ENCODE measurements at regions not wholly inside any gene's neighbourhood (a gene's known extent, or its start where the extent isn't known, plus 50 kb on each side); places are given as distances from the start of the nearest gene placed in this dataset.
"Not testable (repeated sequence)": the region's sequence is repeated elsewhere in the genome, so short reads cannot be mapped to it uniquely, and the experiment has no call there.

DNA sequence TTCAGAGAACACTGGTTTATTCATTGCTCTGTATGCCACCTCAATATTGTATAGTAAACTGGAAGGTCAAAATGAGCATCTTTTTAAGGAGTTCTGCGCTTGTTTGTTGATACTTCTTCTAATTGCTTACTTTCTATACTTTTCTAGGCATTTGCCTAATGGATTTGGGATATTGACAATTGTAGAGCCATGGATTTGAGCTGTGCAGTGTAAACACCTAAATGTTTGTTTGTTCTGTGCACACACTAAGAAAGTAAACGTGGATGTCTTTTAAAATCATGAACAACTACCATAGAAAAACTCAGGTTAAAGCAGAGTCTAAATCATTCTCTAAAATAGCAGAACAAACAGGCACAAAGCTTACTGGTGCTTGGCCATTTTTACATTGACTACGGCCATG is 436.6 kb upstream of the GBE1 start:
- in situ Hi-C loops (cut with HindIII; ENCODE audit: low sequenced_read_pairs) = no loop called here

DNA sequence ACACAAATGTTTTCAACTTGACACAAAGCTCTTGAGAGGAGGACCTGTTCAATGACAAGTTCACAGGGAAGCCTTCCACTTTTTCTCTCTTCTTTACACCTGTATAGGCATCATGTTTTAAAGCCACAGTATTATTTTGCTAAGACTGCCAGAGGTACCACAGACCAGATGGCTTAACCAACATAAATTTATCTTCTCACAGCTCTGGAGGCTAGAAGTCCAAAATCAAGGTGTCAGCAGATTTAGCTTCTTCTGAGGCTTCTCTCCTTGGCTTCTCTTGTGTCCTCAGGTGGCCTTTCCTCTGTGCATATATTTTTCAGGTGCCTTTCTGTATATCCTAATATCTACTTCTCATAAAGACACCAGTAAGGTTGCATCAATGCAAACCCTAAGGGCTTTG is 435.2 kb upstream of the GBE1 start:
- in situ Hi-C loops (cut with HindIII; ENCODE audit: low sequenced_read_pairs) = no loop called here

DNA sequence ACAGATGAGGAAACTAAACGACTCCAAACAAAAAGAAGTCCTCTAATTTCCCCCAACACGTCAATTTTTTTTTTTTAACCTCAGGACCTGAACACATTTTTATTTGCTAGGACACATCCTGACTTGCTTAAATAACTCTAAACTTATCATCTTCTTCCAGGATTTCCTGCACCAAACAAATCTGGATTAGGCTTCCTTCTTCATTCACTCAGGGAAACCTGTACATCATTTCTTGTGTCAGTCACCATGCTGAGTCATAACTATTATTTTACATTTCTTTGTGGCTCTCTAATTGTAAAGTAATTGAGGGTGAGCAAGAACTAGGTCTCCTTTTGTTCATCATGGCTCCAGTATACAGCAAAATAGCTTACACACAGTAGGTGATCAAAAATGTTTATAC is 433.4 kb upstream of the GBE1 start:
- in situ Hi-C loops (cut with HindIII; ENCODE audit: low sequenced_read_pairs) = no loop called here

DNA sequence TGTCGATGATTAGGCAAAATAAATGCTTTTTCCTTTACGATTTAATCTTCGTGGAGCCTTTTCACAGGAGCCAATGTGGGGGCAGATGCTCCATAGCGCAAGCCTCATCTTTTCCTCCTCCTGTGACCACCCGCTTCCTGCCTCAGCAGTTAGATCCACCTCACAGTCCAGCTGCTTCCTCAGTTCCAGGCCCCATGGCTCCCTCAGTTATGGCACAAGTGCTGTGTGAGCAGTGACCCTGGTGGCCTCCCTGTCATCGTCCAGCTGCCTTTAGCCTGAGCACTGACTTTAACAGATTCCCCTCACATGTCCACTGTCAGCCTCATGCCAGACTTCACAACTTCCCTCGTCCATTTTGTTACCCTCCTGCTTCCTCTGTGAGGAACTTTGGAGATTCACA is 424.6 kb upstream of the GBE1 start:
- in situ Hi-C loops (cut with HindIII; ENCODE audit: low sequenced_read_pairs) = no loop called here

DNA sequence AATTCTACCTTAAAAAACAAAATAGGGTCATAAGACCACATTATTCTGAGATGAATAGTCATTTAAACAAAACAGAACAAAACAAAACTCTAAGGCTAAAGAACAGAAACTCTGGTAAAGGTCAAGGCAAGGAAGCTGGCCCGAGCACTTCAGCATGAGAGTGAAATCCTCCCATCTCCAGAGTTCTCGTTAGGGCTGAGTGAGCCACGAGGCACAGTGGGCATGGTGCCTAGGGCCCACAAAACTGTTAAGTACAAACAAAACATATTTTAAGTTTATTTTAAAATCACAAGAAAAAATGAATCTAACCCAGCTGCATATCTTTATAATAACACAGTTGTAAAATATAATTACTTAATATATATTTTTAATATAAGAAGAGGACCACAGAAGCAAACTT is 417.8 kb upstream of the GBE1 start:
- in situ Hi-C loops (cut with HindIII; ENCODE audit: low sequenced_read_pairs) = no loop called here

DNA sequence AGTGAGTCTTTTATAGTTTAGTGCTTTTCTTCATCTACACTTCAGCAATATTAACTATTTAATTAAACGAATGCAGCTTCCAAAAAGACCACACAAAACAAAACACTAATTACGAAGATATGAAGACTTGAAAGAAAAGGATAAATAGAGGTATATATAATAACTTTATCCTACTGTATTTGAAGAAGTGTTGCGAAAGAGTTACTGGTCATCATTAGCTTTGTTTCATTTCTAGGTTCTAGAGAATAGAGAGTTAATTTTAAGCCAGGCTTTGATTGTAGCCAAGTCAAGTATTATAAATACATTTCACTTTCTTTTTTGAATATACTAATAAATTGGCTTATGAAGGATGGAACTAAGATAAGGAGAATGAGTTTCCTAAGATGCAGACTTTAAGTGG is 416.8 kb upstream of the GBE1 start:
- in situ Hi-C loops (cut with HindIII; ENCODE audit: low sequenced_read_pairs) = no loop called here

DNA sequence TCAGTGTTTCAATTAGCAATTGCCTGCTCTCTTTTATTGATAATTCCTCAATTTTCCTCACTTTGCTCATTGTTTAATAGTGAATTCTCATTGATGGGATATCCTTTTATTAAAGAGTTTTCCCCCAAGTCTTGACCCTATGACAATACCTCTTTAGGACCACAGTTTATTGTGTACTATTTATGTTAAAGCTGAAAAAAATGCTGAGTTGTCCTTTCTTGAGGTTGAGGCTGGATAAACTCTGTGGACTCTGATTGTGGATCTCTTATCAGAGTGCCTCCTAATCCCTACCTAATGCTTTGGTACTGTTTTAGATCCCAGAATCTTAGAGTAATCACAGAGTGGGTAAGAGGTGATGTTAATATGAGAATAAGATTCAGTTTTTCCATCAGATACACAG is 416.3 kb upstream of the GBE1 start:
- in situ Hi-C loops (cut with HindIII; ENCODE audit: low sequenced_read_pairs) = no loop called here

DNA sequence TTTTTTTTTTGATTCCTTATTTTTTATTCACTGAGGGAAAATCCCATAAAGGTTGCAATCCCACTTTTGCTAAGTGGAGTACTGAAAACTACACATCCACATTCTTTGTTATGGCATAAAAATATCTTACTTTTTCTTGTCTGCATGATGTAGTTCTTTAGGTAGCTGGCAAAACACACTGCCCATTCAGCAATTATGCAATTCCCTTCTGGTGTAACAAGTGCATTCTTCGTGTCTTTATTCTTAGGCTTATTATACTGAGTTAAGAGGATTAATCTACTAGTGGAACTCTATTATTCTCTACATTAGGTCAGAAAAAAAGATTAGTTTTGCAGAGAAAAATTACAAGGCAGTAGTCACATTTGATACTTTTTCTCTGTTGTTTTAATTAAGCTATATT is 403.8 kb upstream of the GBE1 start:
- in situ Hi-C loops (cut with HindIII; ENCODE audit: low sequenced_read_pairs) = no loop called here

DNA sequence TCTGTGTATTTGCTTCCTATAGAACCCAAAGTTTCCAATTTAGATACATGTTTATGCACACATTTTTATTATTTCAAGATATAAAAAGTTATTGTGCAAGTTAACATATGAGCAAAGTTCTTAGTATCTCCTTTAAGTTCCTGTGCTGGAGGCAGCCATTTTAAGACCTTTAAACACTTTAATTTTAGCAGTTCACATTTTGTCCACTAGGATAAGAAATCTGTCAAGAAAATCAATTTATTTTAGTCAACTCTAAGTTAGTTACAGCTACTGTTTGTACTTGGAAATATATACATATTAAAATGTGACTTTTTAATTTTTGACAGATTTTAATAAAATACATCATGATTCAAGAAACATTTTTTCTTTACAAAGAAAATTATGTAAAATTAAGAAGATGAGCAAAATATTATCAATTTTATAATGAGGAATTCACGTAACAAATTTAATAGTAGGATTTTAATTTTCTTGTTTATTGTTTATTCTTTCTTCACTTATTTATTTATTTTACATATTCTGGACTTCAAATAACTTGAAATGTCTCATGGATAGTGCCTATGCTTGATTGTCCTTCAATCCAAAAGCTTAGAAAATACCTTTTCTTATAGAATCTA is 402.6 kb upstream of the GBE1 start:
- in situ Hi-C loops (cut with HindIII; ENCODE audit: low sequenced_read_pairs) = no loop called here

DNA sequence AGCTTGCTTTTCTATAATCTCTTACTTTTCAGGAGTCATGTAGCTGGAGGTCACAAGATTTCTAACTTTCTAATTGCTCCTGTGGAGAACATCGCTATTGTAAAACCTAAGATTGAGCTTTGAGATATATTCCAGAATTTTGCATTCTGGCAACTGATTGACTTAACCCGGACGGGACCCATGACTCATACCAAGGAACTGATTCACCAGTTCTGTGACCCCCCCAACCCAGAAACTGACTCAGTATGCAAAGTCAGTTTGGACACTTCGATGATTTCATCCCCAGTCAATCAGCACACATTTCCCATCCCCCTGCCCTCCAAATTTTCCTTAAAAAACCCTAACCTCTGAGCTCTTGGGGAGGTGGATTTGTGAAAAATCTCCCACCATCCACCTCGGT is 396.5 kb upstream of the GBE1 start:
- in situ Hi-C loops (cut with HindIII; ENCODE audit: low sequenced_read_pairs) = no loop called here

DNA sequence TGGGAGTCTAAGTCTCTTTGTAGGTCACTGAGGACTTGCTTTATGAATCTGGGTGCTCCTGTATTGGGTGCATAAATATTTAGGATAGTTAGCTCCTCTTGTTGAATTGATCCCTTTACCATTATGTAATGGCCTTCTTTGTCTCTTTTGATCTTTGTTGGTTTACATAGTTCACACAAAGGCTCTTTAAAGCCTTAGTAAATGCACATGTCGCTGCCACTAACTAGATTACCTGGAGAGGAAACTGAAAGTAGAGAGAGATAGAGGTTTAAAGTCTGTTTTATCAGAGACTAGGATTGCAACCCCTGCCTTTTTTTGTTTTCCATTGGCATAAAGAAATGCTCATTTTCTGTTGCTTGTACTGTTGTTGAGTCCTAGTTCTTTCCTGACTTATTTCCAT is 392.4 kb upstream of the GBE1 start:
- in situ Hi-C loops (cut with HindIII; ENCODE audit: low sequenced_read_pairs) = not testable (repeated sequence)

DNA sequence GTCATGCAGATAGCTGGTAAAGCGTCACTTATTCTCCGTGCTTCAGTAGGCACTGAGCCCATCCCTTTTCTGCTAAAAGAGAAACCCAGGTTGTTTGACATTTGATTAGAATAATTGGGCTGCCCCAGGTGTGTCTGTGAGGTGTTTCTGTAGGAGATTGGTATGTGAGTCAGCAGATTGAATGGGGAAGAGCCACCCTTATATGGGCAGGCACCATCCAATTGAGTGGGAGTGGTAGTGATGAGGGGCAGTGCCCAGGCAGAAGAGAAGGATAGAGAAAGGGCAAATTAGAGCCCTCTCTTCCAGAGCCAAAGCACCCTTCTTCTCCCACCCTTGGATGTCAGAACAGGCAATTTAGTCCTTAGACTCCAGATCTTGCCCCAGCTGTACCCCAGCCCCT is 384.3 kb upstream of the GBE1 start:
- in situ Hi-C loops (cut with HindIII; ENCODE audit: low sequenced_read_pairs) = no loop called here

DNA sequence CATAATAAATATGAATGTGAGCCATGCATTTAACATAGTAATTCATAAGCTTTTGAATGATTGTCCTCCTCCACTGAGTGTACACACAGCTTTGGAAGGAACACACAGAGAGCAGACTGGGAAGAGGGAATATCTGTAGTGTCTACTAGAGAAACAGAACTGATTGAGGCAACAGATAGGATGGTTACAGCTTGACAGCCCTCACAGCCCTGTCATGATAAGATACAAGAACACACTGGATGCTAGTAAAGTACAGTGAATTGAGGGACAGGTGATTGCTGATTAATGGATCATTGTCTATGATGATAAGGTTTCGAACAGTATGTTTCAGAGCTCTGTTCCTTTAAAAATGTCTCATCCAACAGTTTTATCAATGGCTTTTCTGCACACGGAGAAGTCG is 383.4 kb upstream of the GBE1 start:
- in situ Hi-C loops (cut with HindIII; ENCODE audit: low sequenced_read_pairs) = no loop called here

DNA sequence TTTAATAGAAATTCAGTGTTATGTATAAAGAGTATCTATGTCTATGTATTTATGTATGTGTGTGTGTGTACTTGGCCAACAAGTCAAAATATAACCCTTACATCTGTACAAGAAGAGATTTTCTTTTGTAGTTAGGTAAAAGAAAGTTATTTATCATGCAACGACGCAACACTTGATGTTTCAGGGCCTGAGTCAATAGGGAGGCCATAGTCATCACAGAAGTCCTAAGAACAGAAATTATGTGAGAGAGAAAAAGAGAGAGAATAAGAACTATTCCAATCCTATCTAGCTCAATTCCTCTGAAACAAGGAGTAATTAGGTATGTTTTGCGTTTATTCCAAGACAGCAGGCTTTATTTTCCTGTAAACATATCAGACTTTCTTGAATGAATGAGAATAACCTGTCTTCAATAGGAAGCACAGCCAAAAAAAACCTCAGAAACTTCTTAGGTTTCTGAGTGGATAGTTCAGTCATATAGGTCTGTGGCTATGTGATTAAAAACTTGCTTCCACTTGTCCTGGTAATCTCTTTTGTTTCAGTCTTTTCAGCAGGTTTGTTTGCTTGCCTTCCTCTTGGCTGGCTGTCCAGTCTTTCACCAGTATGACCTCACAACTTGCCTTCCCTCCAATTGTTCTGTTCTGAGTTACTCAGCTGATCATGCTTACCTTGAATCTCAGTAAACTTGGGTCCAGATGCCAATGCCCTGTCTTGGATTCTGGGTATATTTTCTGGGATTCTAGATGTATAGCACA is 382.4 kb upstream of the GBE1 start:
- in situ Hi-C loops (cut with HindIII; ENCODE audit: low sequenced_read_pairs) = no loop called here

DNA sequence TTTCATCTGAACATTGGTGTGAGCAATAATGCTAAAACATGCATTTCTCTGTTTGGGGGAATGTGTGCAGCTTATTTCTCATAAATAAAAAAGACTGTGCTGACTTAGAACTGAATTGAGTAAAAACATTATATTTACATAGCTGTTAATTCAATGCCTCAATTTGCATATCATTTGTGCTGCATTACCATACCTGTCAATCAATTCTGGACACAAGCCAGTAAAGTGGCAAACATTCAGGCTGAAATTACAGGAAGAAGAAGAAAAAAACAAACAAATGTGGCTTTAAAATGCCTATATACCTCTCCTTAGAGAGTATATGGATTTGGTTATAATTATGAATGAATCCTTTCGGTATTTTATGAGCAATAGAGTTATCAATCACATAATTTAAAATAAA is 380.1 kb upstream of the GBE1 start:
- in situ Hi-C loops (cut with HindIII; ENCODE audit: low sequenced_read_pairs) = no loop called here

DNA sequence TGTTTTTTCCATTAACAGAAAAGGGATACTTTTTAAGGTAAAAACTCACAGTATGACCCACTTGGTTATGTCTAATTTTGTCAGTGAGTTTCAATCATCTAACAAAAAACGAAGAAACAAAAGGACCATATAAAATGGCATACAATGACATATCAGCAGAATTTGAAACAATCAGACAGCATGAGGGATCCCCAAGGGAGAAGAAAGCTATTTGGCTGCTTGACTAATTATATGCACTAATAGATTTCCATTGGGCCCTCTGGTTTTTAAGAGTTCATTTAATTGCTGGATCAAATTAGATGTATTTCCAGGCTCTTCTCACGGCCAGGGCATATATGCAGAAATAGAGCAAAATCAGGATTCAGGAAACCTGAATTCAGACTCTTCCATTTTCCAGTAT is 376.4 kb upstream of the GBE1 start:
- in situ Hi-C loops (cut with HindIII; ENCODE audit: low sequenced_read_pairs) = no loop called here

DNA sequence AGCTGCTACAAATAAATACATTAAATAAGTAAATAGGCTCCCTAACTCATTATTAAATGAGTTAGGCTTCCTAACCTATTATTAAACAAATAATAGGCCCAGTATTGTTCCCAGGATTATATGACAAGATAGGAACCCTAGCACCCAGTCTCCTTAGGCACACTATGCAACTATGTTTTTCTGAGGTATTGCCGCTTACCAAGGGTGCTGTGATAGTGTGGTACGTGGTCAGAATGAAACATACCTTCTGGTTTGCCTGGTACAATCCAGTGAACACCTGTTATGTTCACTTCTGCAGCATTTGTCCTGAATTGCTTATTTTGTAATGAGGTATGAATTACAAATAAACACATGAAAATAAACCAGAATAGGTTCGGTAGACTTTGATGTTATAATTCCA is 375.6 kb upstream of the GBE1 start:
- in situ Hi-C loops (cut with HindIII; ENCODE audit: low sequenced_read_pairs) = no loop called here

DNA sequence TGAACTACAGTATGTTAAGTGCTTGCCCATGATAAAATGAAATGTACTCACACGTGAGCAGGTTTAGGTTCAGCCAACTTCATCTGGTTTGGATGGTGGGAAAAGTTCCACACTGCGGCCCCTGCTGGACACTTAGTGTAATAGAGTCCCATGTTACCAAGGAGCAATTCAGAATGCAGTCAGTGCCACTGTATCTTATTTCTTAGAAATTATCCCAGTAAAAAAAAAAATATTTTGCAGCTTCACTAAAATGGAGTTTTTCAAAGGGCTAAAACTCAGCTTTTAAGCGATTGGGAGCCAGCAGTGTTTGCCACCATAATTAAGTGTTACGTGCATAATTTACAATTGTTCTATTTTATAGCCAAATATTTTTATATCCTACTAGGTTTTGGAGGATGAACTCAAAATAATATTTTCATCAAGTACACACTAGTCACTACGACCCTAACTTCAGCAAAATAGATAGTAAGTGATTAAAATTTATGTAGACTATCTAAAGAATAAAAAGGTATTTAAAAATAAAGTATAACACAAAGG is 371.7 kb upstream of the GBE1 start:
- in situ Hi-C loops (cut with HindIII; ENCODE audit: low sequenced_read_pairs) = no loop called here

DNA sequence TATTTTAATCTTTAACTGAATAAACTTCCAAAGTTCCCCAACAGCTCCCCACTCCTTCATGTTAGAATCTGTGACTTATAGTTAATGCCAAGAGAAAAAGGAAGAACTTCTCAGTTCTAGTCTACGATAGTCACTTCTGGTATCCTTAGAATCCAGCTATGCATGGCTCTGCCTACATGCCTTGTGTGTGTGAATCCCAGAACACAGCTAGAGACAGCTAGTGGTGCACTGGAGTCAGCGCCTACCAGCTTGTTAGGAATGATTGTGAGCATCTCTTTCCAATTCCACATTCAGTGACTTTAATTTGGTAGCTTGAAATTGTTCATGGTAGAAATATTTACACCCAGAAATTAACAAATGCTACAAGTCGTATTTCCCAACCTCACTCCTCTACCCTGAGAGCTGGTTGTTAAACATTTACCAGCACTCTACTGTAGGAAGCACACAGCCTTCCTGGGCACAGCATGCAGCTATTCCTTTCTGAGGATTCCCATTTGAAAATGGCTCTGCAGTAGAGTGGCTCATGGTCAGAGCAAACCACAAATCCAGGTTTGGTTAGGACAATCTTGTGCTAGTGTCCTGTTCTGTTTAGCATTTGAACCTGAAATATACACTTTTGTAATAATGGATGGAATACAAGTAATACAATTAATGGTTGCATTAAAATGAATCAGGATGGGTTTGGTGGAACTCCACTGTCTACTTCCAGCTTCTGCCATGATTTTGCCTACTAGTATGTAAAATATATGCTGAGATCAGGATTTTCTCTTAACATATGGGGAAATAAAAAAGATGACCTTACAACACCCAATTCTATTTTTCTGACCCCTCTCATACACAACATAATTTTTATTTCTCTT is 371.0 kb upstream of the GBE1 start:
- in situ Hi-C loops (cut with HindIII; ENCODE audit: low sequenced_read_pairs) = no loop called here

DNA sequence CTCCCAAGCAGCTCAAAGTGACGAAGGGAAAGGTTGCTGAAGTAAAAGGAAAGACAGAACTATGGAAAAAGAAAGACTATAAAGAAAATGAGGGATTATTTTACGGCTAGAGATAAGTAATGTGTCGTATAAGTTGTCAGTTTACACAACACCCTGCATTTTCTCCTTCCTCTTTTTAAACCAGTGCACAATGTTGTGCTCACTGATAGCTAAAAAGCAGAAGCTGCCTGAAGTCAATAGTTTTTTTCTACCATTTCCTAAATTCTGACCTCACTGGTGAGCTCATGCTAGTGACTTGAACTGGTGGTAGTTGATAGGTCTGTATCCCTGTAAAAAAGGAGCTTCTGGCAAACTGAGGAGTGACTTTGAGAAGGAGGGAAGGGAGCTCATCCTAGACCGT is 368.6 kb upstream of the GBE1 start:
- in situ Hi-C loops (cut with HindIII; ENCODE audit: low sequenced_read_pairs) = no loop called here

DNA sequence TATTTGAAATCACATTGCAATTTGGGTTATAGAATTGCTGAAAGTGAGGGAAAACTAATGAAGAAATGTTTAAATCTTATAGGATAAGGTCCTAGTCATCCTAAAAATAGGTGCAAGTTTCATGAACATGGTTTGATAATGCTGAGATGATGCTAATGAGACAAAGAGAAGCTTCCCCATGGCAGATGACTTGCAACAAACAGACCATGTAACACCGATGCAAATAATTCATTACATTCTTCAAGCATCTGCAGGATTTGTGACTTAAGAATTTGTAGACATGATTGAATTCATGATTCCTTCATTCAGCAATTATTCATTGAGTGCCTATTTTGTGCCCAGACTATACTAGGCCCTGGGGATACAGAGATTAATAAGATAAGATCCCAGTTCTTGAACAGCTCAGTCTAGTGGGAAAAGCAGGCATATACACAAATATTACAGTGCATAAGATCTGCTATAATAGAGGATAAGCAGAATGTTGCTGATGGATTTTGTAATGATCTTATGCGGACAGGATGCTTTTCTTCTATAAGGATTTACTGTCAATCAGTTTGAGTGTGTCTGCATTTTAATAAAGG is 367.9 kb upstream of the GBE1 start:
- in situ Hi-C loops (cut with HindIII; ENCODE audit: low sequenced_read_pairs) = no loop called here
